ENCODE measurements at regions not wholly inside any gene's neighbourhood (a gene's known extent, or its start where the extent isn't known, plus 50 kb on each side); places are given as distances from the start of the nearest gene placed in this dataset.

- 0 out of 2 replicates have a peak, but pooled peaks have one; percentile 24 for ATAC-seq
- CTCF ChIA-PET: no interaction called here
These were observed 1269.7 kb upstream of the SPRY2 start for GRCh38 chr13:81610644-81611043.

GRCh38 chr13:81609335-81609734 is 1268.4 kb upstream of the SPRY2 start:
- CTCF ChIA-PET: no interaction called here
- no TSS peak for BruUV-seq (replicated peaks)
- no peaks in the 10 kb centered on the region for H3K4me1 ChIP-seq (ENCODE audit: insufficient read depth, low read length)
- H3F3A ChIP-seq (ENCODE audit: low read length, unreplicated experiment): no peaks in the 10 kb centered on the region
- ATAC-seq: no peak
- no peaks in the 10 kb centered on the region for H3K9me2 ChIP-seq (replicated peaks; ENCODE audit: low read length)
- no peaks in the 10 kb centered on the region for H4K20me1 ChIP-seq (ENCODE audit: low read length)
- H3K79me2 ChIP-seq (ENCODE audit: low read length): no peaks in the 10 kb centered on the region
- H3K9ac ChIP-seq (ENCODE audit: low read length): no peak overlapping the region
- H2AFZ ChIP-seq (ENCODE audit: low read length): no peak overlapping the region
- no peak overlapping the region for H3K27ac ChIP-seq (ENCODE audit: low read length)
- intact Hi-C loops (cut with micrococcal nuclease): no loop called here
- H3K9me3 ChIP-seq (ENCODE audit: low read length): no peaks in the 10 kb centered on the region
- TF ChIP-seq CTCF (conservative IDR thresholded peaks at IDR 0.05; ENCODE audit: low read depth, low read length) (no peak), EZH2phosphoT487 (IDR thresholded peaks at IDR 0.05; ENCODE audit: borderline replicate concordance, low read length) (no peak), EZH2 (IDR thresholded peaks at IDR 0.05; ENCODE audit: low read length, unreplicated experiment) (no peak)
- H3K4me2 ChIP-seq (ENCODE audit: low read length): no peak overlapping the region
- H3K36me3 ChIP-seq (ENCODE audit: low read depth, low read length): no peaks in the 10 kb centered on the region
- POLR2A ChIA-PET (ENCODE audit: unreplicated experiment): no interaction called here
- DNase-seq: no peak
- H3K27me3 ChIP-seq (ENCODE audit: low read length): no peaks in the 10 kb centered on the region
- H3K4me3 ChIP-seq (ENCODE audit: low read length): no peak overlapping the region

More at GRCh38 chr13:81610644-81611043, 1269.7 kb upstream of the SPRY2 start:
- Histone ChIP-seq H2AFZ (ENCODE audit: low read length) (no peak overlapping the region), H4K20me1 (ENCODE audit: low read length) (no peaks in the 10 kb centered on the region), H3K27ac (ENCODE audit: low read length) (no peak overlapping the region), H3K9me3 (ENCODE audit: low read length) (no peaks in the 10 kb centered on the region), H3K4me2 (ENCODE audit: low read length) (no peak overlapping the region), H3K9ac (ENCODE audit: low read length) (no peak overlapping the region), H3K27me3 (ENCODE audit: low read length) (no peaks in the 10 kb centered on the region), H3K36me3 (ENCODE audit: low read depth, low read length) (no peaks in the 10 kb centered on the region), H3K79me2 (ENCODE audit: low read length) (no peaks in the 10 kb centered on the region), H3K4me3 (ENCODE audit: low read length) (no peak overlapping the region), H3F3A (ENCODE audit: low read length, unreplicated experiment) (no peaks in the 10 kb centered on the region), H3K9me2 (replicated peaks; ENCODE audit: low read length) (no peaks in the 10 kb centered on the region), H3K4me1 (ENCODE audit: insufficient read depth, low read length) (no peaks in the 10 kb centered on the region)
- intact Hi-C loops (cut with micrococcal nuclease): loop anchor here (1.0 to 5.0 kb wide), 4 partner anchors 70 to 549 kb away; no protein-coding TSS in a partner anchor
- no TSS peak for BruUV-seq (replicated peaks)
- POLR2A ChIA-PET (ENCODE audit: unreplicated experiment): no interaction called here
- TF ChIP-seq EZH2phosphoT487 (IDR thresholded peaks at IDR 0.05; ENCODE audit: borderline replicate concordance, low read length): no peak
- TF ChIP-seq EZH2 (IDR thresholded peaks at IDR 0.05; ENCODE audit: low read length, unreplicated experiment): no peak
- no peak for TF ChIP-seq CTCF (conservative IDR thresholded peaks at IDR 0.05; ENCODE audit: low read depth, low read length)
- DNase-seq: no peak

GRCh38 chr13:81606074-81606473 is 1265.1 kb upstream of the SPRY2 start:
- no peaks in the 10 kb centered on the region for H3K79me2 ChIP-seq (ENCODE audit: low read length)
- H3K4me2 ChIP-seq (ENCODE audit: low read length): no peak overlapping the region
- no peak for ATAC-seq
- ChIA-PET POLR2A (ENCODE audit: unreplicated experiment) (no interaction called here), CTCF (no interaction called here)
- H3F3A ChIP-seq (ENCODE audit: low read length, unreplicated experiment): no peaks in the 10 kb centered on the region
- no peaks in the 10 kb centered on the region for H4K20me1 ChIP-seq (ENCODE audit: low read length)
- no peak for TF ChIP-seq CTCF (conservative IDR thresholded peaks at IDR 0.05; ENCODE audit: low read depth, low read length)
- no peak for TF ChIP-seq EZH2phosphoT487 (IDR thresholded peaks at IDR 0.05; ENCODE audit: borderline replicate concordance, low read length)
- TF ChIP-seq EZH2 (IDR thresholded peaks at IDR 0.05; ENCODE audit: low read length, unreplicated experiment): no peak
- H3K27ac ChIP-seq (ENCODE audit: low read length): no peak overlapping the region
- no peak overlapping the region for H3K4me3 ChIP-seq (ENCODE audit: low read length)
- intact Hi-C loops (cut with micrococcal nuclease): no loop called here
- DNase-seq: no peak
- no peaks in the 10 kb centered on the region for H3K9me3 ChIP-seq (ENCODE audit: low read length)
- H3K9me2 ChIP-seq (replicated peaks; ENCODE audit: low read length): no peaks in the 10 kb centered on the region
- no peaks in the 10 kb centered on the region for H3K36me3 ChIP-seq (ENCODE audit: low read depth, low read length)
- no peaks in the 10 kb centered on the region for H3K27me3 ChIP-seq (ENCODE audit: low read length)
- H3K4me1 ChIP-seq (ENCODE audit: insufficient read depth, low read length): no peaks in the 10 kb centered on the region
- no peak overlapping the region for H3K9ac ChIP-seq (ENCODE audit: low read length)
- no TSS peak for BruUV-seq (replicated peaks)
- no peak overlapping the region for H2AFZ ChIP-seq (ENCODE audit: low read length)
